ENCODE measurements at regions not wholly inside any gene's neighbourhood (a gene's known extent, or its start where the extent isn't known, plus 50 kb on each side); places are given as distances from the start of the nearest gene placed in this dataset.
"Not testable (repeated sequence)": the region's sequence is repeated elsewhere in the genome, so short reads cannot be mapped to it uniquely, and the experiment has no call there.

GRCh38 chr4:104334410-104334809 lies 160.3 kb downstream of the CXXC4 start:
- H3K27me3 Mint-ChIP-seq (ENCODE audit: insufficient read depth), result no peaks in the 10 kb centered on the region; the same call in 1 of the 2 replicates
- TF ChIP-seq, protein P1, sequence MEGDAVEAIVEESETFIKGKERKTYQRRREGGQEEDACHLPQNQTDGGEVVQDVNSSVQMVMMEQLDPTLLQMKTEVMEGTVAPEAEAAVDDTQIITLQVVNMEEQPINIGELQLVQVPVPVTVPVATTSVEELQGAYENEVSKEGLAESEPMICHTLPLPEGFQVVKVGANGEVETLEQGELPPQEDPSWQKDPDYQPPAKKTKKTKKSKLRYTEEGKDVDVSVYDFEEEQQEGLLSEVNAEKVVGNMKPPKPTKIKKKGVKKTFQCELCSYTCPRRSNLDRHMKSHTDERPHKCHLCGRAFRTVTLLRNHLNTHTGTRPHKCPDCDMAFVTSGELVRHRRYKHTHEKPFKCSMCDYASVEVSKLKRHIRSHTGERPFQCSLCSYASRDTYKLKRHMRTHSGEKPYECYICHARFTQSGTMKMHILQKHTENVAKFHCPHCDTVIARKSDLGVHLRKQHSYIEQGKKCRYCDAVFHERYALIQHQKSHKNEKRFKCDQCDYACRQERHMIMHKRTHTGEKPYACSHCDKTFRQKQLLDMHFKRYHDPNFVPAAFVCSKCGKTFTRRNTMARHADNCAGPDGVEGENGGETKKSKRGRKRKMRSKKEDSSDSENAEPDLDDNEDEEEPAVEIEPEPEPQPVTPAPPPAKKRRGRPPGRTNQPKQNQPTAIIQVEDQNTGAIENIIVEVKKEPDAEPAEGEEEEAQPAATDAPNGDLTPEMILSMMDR (IDR thresholded peaks at IDR 0.05), result no peak
- H3K36me3 Mint-ChIP-seq (ENCODE audit: low read depth), result no peaks in the 10 kb centered on the region
- peaks cover 41% of the 10 kb centered on the region for H3K9me3 Mint-ChIP-seq
- no peak for DNase-seq
- H3K27ac Mint-ChIP-seq, result no peak overlapping the region
- no peaks in the 10 kb centered on the region for H3K4me1 Mint-ChIP-seq (ENCODE audit: low read depth)
- H3K4me3 Mint-ChIP-seq, result no peak overlapping the region

GRCh38 chr4:104330125-104330905 lies 164.4 kb downstream of the CXXC4 start:
- Mint-ChIP-seq H3K4me3 (no peak overlapping the region), H3K27me3 (ENCODE audit: insufficient read depth) (no peaks in the 10 kb centered on the region; the same call in 1 of the 2 replicates), H3K36me3 (ENCODE audit: low read depth) (no peaks in the 10 kb centered on the region), H3K27ac (no peak overlapping the region), H3K4me1 (ENCODE audit: low read depth) (no peaks in the 10 kb centered on the region), H3K9me3 (peaks cover 50% of the 10 kb centered on the region)
- TF ChIP-seq, protein P1 (IDR thresholded peaks at IDR 0.05), result no peak
- DNase-seq, result no peak

- not testable (repeated sequence) for DNase-seq; H3K27me3 Mint-ChIP-seq (ENCODE audit: insufficient read depth); H3K4me1 Mint-ChIP-seq (ENCODE audit: low read depth); H3K27ac Mint-ChIP-seq; H3K36me3 Mint-ChIP-seq (ENCODE audit: low read depth); H3K4me3 Mint-ChIP-seq
- H3K9me3 Mint-ChIP-seq, result peaks cover 29% of the 10 kb centered on the region
Measured at GRCh38 chr4:104326991-104327694, 167.6 kb downstream of the CXXC4 start.

DNA sequence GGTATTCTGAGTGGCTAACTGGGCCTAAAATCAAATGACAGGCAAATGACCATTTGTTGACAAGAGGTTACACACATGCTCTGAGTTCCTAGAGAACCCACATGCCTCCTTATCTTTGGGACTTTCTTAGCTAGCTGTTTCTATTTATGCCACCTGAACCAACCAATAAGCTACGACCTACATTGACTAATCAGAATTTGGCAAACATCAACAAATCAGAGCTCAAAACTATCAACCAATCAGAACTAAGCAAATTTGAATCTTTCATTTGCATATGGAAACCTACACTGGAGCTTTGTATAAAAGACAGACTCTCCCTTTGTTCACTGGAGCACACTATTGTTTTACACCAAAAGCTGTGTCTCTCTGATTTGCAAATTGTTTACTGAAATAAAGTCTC lies 192.0 kb downstream of the CXXC4 start:
- Mint-ChIP-seq H3K27ac (no peak overlapping the region), H3K36me3 (ENCODE audit: low read depth) (no peaks in the 10 kb centered on the region), H3K4me3 (no peak overlapping the region), H3K4me1 (ENCODE audit: low read depth) (no peaks in the 10 kb centered on the region), H3K27me3 (ENCODE audit: insufficient read depth) (peaks cover 1% of the 10 kb centered on the region; the same call in 1 of the 2 replicates), H3K9me3 (peaks cover 13% of the 10 kb centered on the region; the same call in 1 of the 2 replicates)
- DNase-seq, result no peak
- TF ChIP-seq, protein P1 (IDR thresholded peaks at IDR 0.05), result no peak

- no peaks in the 10 kb centered on the region for H3K27me3 Mint-ChIP-seq (ENCODE audit: insufficient read depth)
- H3K27ac Mint-ChIP-seq, result no peak overlapping the region
- DNase-seq, result no peak
- TF ChIP-seq, protein P1 (IDR thresholded peaks at IDR 0.05), result no peak
- H3K4me3 Mint-ChIP-seq, result no peak overlapping the region
- H3K36me3 Mint-ChIP-seq (ENCODE audit: low read depth), result peaks cover 6% of the 10 kb centered on the region; the same call in 1 of the 2 replicates
- H3K9me3 Mint-ChIP-seq, result peaks cover 32% of the 10 kb centered on the region
- no peaks in the 10 kb centered on the region for H3K4me1 Mint-ChIP-seq (ENCODE audit: low read depth)
Measured at GRCh38 chr4:104294811-104295210, 199.9 kb downstream of the CXXC4 start.

DNA sequence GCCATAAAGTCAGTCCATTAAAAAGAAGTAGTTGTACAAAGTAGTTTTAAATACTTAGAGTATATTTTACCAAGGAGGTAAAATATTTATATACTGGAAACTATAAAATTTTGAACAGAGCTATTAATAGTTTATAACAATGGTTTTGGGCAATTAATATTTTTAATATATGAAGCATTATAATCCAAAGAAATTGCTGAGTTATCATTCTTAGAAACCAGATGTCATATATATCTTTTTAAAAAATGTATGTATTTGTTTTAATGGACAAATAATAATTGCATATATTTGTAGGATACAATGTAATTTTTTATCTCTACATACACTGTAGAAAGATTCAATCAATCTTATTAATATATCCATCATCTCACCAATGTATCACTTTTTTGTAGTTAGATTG lies 207.8 kb downstream of the CXXC4 start:
- Mint-ChIP-seq H3K9me3 (peaks cover 42% of the 10 kb centered on the region), H3K36me3 (ENCODE audit: low read depth) (peaks cover under 1% of the 10 kb centered on the region; the same call in 1 of the 2 replicates), H3K4me1 (ENCODE audit: low read depth) (no peaks in the 10 kb centered on the region), H3K27me3 (ENCODE audit: insufficient read depth) (no peaks in the 10 kb centered on the region), H3K4me3 (no peak overlapping the region), H3K27ac (no peak overlapping the region)
- DNase-seq, result no peak
- TF ChIP-seq, protein P1 (IDR thresholded peaks at IDR 0.05), result no peak
